ENCODE measurements at regions not wholly inside any gene's neighbourhood (a gene's known extent, or its start where the extent isn't known, plus 50 kb on each side); places are given as distances from the start of the nearest gene placed in this dataset.
"Not testable (repeated sequence)": the region's sequence is repeated elsewhere in the genome, so short reads cannot be mapped to it uniquely, and the experiment has no call there.

DNA sequence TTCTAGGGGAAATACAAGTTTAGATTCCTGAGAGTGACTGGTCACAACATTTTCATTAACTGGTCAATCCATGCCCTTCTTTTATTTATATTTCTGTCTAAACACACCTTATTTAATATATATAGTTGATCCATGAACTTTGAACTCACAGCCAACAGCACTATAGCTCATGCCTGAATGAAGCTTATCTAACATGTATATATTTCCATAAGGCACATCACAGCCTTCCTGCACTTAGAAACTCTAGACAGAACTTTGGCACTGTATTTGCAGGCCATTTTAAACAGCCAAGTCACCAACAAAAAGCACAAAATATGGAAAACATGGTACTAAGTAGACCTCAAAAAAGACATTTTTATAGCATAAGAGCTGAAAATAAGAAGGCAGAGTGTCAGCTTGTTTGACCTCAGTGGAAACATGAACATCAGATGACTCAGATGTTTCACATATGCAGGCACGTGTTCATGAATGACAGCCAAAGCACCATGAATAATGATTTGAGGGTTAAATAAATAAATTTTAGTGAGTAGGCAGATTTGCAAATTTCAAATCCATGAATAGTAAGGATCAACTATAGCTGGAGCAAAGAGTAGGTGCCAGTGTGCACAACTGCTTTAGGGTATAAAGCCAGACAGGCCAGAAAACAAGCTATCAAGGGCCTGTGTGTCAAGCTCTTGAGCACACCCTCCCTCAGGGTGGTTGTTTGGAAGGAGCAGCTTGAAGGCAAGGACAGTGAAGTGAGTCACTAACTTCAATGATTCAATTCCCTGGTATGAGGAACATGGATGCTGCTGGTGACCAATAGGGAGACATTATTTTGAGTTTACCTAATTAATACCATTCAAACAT, 88.9 kb upstream of the NT5E start:
- no peaks in the 10 kb centered on the region for H3K9me3 ChIP-seq (ENCODE audit: control insufficient read depth in 1 of 2, low read length in 2 of 2)
- no peaks in the 10 kb centered on the region for H3K27me3 ChIP-seq (ENCODE audit: control insufficient read depth in 1 of 2, insufficient read depth in 2 of 2, low read length in 2 of 2)
- H3K4me3 ChIP-seq (ENCODE audit: low read depth in 1 of 2, low read length in 2 of 2): no peak overlapping the region
- no peaks in the 10 kb centered on the region for H3K36me3 ChIP-seq (ENCODE audit: control insufficient read depth in 1 of 2, insufficient read depth in 2 of 2, low read length in 2 of 2)
- H3K4me1 ChIP-seq (ENCODE audit: control insufficient read depth in 1 of 2, insufficient read depth in 2 of 2, low read length in 2 of 2): peaks cover 5 to 7% of the 10 kb centered on the region in 2 donors
- H3K27ac ChIP-seq (ENCODE audit: low read depth, low read length): no peak overlapping the region
- no peak overlapping the region for H3K9ac ChIP-seq (ENCODE audit: low read depth in 1 of 2, low read length in 2 of 2)

DNA sequence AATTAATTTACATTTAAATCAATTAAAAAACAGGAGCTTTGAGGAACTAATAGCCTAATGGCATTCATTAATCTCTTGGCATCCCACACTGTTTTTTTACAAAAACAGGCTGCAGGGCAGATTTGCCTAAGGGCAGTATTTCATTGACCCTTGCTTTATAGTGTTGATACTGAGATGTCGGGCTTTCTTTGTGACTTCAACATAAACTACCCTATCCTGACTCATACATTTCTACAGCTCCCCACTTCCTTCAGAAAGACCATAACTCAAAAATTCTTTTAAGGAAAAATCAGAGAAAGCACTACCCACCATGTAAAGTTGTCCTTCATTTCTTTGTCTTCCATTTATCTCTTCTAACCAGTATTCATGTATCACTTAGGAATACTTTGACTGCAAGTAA, 92.2 kb upstream of the NT5E start:
- H3K4me1 ChIP-seq (ENCODE audit: control insufficient read depth in 1 of 2, insufficient read depth in 2 of 2, low read length in 2 of 2): peaks cover 5 to 7% of the 10 kb centered on the region in 2 donors
- no peaks in the 10 kb centered on the region for H3K9me3 ChIP-seq (ENCODE audit: control insufficient read depth in 1 of 2, low read length in 2 of 2)
- no peaks in the 10 kb centered on the region for H3K36me3 ChIP-seq (ENCODE audit: control insufficient read depth in 1 of 2, insufficient read depth in 2 of 2, low read length in 2 of 2)
- H3K9ac ChIP-seq (ENCODE audit: low read depth in 1 of 2, low read length in 2 of 2): no peak overlapping the region
- no peaks in the 10 kb centered on the region for H3K27me3 ChIP-seq (ENCODE audit: control insufficient read depth in 1 of 2, insufficient read depth in 2 of 2, low read length in 2 of 2)
- no peak overlapping the region for H3K27ac ChIP-seq (ENCODE audit: low read depth, low read length)
- no peak overlapping the region for H3K4me3 ChIP-seq (ENCODE audit: low read depth in 1 of 2, low read length in 2 of 2)

DNA sequence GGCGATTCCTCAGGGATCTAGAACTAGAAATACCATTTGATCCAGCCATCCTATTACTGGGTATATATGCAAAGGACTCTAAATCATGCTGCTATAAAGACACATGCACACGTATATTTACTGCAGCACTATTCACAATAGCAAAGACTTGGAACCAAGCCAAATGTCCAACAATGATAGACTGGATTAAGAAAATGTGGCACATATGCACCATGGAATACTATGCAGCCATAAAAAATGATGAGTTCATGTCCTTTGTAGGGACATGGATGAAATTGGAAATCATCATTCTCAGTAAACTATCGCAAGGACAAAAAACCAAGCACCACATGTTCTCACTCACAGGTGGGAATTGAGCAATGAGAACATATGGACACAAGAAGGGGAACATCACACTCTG, 93.1 kb upstream of the NT5E start:
- not testable (repeated sequence) for H3K27me3 ChIP-seq (ENCODE audit: control insufficient read depth in 1 of 2, insufficient read depth in 2 of 2, low read length in 2 of 2); H3K4me3 ChIP-seq (ENCODE audit: low read depth in 1 of 2, low read length in 2 of 2); H3K9ac ChIP-seq (ENCODE audit: low read depth in 1 of 2, low read length in 2 of 2); H3K27ac ChIP-seq (ENCODE audit: low read depth, low read length); H3K4me1 ChIP-seq (ENCODE audit: control insufficient read depth in 1 of 2, insufficient read depth in 2 of 2, low read length in 2 of 2); H3K36me3 ChIP-seq (ENCODE audit: control insufficient read depth in 1 of 2, insufficient read depth in 2 of 2, low read length in 2 of 2); H3K9me3 ChIP-seq (ENCODE audit: control insufficient read depth in 1 of 2, low read length in 2 of 2)

DNA sequence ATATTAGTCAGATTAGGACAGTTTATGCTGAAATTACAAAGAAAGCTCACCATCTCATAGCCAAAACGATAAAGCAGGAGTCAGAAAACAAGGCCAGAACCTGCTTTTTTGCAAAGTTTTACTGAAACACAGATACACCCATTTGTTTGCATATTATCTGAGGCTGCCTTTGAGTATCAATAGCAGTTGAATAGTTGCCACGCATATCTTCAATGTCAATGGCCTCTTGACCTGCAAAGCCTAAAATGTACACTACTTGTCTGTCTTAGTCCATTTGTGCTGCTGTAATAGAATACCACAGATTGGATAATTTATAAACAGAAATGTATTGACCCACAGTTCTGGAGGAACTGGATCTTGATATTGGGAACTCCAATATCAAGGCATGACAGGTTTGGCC, 94.1 kb upstream of the NT5E start:
- peaks cover 0 to 4% of the 10 kb centered on the region in 2 donors for H3K4me1 ChIP-seq (ENCODE audit: control insufficient read depth in 1 of 2, insufficient read depth in 2 of 2, low read length in 2 of 2)
- no peaks in the 10 kb centered on the region for H3K36me3 ChIP-seq (ENCODE audit: control insufficient read depth in 1 of 2, insufficient read depth in 2 of 2, low read length in 2 of 2)
- H3K9me3 ChIP-seq (ENCODE audit: control insufficient read depth in 1 of 2, low read length in 2 of 2): no peaks in the 10 kb centered on the region
- H3K27ac ChIP-seq (ENCODE audit: low read depth, low read length): no peak overlapping the region
- no peak overlapping the region for H3K9ac ChIP-seq (ENCODE audit: low read depth in 1 of 2, low read length in 2 of 2)
- H3K4me3 ChIP-seq (ENCODE audit: low read depth in 1 of 2, low read length in 2 of 2): no peak overlapping the region
- no peaks in the 10 kb centered on the region for H3K27me3 ChIP-seq (ENCODE audit: control insufficient read depth in 1 of 2, insufficient read depth in 2 of 2, low read length in 2 of 2)

DNA sequence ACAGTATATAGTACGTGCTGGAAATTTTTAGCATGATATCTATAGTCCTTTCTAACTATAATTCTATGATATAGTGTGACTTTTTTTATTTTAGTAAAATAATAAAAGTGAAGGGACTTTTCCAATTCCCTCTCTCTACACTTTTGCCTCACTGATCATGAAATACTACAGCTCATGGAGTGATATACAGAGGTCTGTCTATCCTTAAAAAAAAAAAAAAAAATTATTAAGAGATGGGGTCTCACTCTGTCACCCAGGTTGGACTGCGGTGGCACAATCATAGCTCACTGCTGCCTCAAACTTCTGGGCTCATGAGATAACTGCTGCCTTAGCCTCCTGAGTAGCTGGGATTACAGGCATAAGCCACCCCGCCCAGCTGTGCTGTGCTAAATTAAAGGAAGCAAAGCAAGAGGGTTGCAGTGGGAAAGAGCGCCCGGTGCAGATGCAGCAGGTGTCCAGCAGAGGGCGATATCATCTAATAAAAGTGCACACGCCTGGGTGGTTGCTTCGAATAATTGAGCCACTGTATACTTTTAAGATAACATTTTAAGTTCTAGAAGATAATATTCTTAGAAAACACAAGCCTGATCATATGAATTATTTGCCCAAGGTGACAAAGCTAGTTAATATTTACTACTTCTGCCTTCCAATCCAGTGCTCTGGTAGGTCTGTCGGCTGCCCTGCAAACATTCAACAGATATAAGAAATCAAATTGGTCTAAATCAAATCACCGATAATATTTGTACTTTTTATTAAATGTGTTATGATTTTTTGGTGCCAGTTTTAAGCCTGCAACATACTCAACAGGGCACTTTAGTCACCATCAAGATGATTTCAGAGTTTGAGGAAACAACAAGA, 94.9 kb upstream of the NT5E start:
- Histone ChIP-seq H3K4me3 (ENCODE audit: low read depth in 1 of 2, low read length in 2 of 2) (no peak overlapping the region), H3K27me3 (ENCODE audit: control insufficient read depth in 1 of 2, insufficient read depth in 2 of 2, low read length in 2 of 2) (no peaks in the 10 kb centered on the region), H3K27ac (ENCODE audit: low read depth, low read length) (no peak overlapping the region), H3K36me3 (ENCODE audit: control insufficient read depth in 1 of 2, insufficient read depth in 2 of 2, low read length in 2 of 2) (no peaks in the 10 kb centered on the region), H3K4me1 (ENCODE audit: control insufficient read depth in 1 of 2, insufficient read depth in 2 of 2, low read length in 2 of 2) (no peaks in the 10 kb centered on the region), H3K9me3 (ENCODE audit: control insufficient read depth in 1 of 2, low read length in 2 of 2) (no peaks in the 10 kb centered on the region), H3K9ac (ENCODE audit: low read depth in 1 of 2, low read length in 2 of 2) (no peak overlapping the region)

DNA sequence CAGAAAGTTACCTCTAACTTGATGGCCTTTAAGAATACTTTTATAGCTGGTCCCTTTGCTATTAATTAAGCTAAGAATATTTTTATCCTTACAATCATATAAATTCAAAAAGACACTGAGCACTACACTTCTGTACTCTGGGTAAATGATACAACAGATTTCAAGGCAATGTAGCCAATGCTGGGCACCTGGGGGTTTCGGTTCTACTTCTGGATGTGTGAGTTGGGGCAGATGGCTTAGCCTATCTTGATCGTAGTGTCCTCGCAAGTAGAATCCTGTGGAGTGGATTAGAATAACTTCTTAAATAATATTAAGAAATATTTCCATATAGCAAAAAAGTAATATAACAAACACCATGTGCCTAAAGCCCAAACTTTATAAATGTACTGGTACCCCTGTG, 96.9 kb upstream of the NT5E start:
- H3K4me3 ChIP-seq (ENCODE audit: low read depth in 1 of 2, low read length in 2 of 2): no peak overlapping the region
- H3K9me3 ChIP-seq (ENCODE audit: control insufficient read depth in 1 of 2, low read length in 2 of 2): no peaks in the 10 kb centered on the region
- H3K27ac ChIP-seq (ENCODE audit: low read depth, low read length): no peak overlapping the region

DNA sequence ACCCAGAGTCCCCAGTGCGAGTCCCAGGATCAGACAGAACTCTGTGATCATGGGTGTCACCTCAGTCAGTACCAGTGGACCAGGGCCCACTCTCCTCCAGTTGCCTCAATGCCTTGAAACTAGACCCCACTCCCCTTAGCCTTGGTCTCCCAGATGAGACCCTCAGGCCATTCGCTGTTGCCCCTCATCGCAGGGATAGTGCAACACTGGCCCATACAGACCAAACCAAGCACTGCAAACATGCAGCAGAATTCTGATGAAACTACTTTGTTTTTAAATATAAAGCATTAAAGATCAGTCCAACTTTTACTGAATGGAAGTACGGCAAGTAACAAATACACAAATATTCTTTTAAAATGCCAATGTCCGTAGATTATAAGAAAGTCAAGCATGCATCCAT, 101.2 kb upstream of the NT5E start:
- H3K4me1 ChIP-seq (ENCODE audit: control insufficient read depth in 1 of 2, insufficient read depth in 2 of 2, low read length in 2 of 2): no peaks in the 10 kb centered on the region
- H3K36me3 ChIP-seq (ENCODE audit: control insufficient read depth in 1 of 2, insufficient read depth in 2 of 2, low read length in 2 of 2): no peaks in the 10 kb centered on the region
- H3K4me3 ChIP-seq (ENCODE audit: low read depth in 1 of 2, low read length in 2 of 2): no peak overlapping the region
- H3K9ac ChIP-seq (ENCODE audit: low read depth in 1 of 2, low read length in 2 of 2): no peak overlapping the region
- no peaks in the 10 kb centered on the region for H3K9me3 ChIP-seq (ENCODE audit: control insufficient read depth in 1 of 2, low read length in 2 of 2)
- no peak overlapping the region for H3K27ac ChIP-seq (ENCODE audit: low read depth, low read length)
- H3K27me3 ChIP-seq (ENCODE audit: control insufficient read depth in 1 of 2, insufficient read depth in 2 of 2, low read length in 2 of 2): no peaks in the 10 kb centered on the region

More for the DNA sequence above, 96.9 kb upstream of the NT5E start:
- Histone ChIP-seq H3K9ac (ENCODE audit: low read depth in 1 of 2, low read length in 2 of 2) (no peak overlapping the region), H3K36me3 (ENCODE audit: control insufficient read depth in 1 of 2, insufficient read depth in 2 of 2, low read length in 2 of 2) (no peaks in the 10 kb centered on the region), H3K27me3 (ENCODE audit: control insufficient read depth in 1 of 2, insufficient read depth in 2 of 2, low read length in 2 of 2) (no peaks in the 10 kb centered on the region), H3K4me1 (ENCODE audit: control insufficient read depth in 1 of 2, insufficient read depth in 2 of 2, low read length in 2 of 2) (no peaks in the 10 kb centered on the region)

DNA sequence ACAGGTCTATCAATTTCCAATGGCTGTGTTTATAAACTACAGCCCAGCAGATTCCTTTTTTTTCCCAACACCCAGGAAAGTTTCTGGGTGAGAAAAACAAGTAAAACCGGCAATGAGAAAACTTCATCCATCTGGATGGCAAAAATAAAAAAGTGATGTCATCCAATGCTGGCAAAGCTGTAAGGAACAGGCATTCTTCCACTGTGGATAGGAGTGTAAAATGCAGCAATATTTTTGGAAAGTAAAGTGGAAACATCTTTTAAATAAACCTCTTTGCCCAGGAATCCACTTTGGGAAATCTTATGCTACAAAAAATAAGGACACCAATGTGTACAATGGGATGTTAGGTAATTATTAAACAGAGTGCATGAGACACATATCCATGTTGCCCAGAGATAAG, 102.1 kb upstream of the NT5E start:
- Histone ChIP-seq H3K9me3 (ENCODE audit: control insufficient read depth in 1 of 2, low read length in 2 of 2) (no peaks in the 10 kb centered on the region), H3K27ac (ENCODE audit: low read depth, low read length) (no peak overlapping the region), H3K4me3 (ENCODE audit: low read depth in 1 of 2, low read length in 2 of 2) (no peak overlapping the region), H3K4me1 (ENCODE audit: control insufficient read depth in 1 of 2, insufficient read depth in 2 of 2, low read length in 2 of 2) (no peaks in the 10 kb centered on the region), H3K9ac (ENCODE audit: low read depth in 1 of 2, low read length in 2 of 2) (no peak overlapping the region), H3K36me3 (ENCODE audit: control insufficient read depth in 1 of 2, insufficient read depth in 2 of 2, low read length in 2 of 2) (no peaks in the 10 kb centered on the region), H3K27me3 (ENCODE audit: control insufficient read depth in 1 of 2, insufficient read depth in 2 of 2, low read length in 2 of 2) (no peaks in the 10 kb centered on the region)

DNA sequence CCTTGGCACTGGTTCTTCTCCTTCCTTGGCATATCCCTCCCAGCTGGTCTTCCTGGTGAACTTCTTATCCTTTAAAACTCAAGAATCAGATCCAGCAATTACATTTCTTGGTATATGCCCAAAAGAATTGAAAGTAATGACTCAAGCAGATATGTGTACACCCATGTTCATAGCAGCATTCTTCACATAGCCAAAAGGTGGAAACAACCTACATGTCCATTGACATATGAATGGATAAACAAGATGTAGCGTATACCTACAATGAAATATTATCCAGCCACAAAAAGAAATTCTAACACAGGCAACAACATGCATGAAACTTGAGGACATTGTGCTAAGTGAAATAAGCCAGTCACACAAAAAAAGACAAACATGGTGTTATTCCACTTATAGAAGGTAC, 103.7 kb upstream of the NT5E start:
- Histone ChIP-seq H3K27ac (ENCODE audit: low read depth, low read length) (no peak overlapping the region), H3K27me3 (ENCODE audit: control insufficient read depth in 1 of 2, insufficient read depth in 2 of 2, low read length in 2 of 2) (no peaks in the 10 kb centered on the region), H3K4me1 (ENCODE audit: control insufficient read depth in 1 of 2, insufficient read depth in 2 of 2, low read length in 2 of 2) (no peaks in the 10 kb centered on the region), H3K4me3 (ENCODE audit: low read depth in 1 of 2, low read length in 2 of 2) (no peak overlapping the region), H3K36me3 (ENCODE audit: control insufficient read depth in 1 of 2, insufficient read depth in 2 of 2, low read length in 2 of 2) (no peaks in the 10 kb centered on the region), H3K9me3 (ENCODE audit: control insufficient read depth in 1 of 2, low read length in 2 of 2) (no peaks in the 10 kb centered on the region), H3K9ac (ENCODE audit: low read depth in 1 of 2, low read length in 2 of 2) (no peak overlapping the region)

DNA sequence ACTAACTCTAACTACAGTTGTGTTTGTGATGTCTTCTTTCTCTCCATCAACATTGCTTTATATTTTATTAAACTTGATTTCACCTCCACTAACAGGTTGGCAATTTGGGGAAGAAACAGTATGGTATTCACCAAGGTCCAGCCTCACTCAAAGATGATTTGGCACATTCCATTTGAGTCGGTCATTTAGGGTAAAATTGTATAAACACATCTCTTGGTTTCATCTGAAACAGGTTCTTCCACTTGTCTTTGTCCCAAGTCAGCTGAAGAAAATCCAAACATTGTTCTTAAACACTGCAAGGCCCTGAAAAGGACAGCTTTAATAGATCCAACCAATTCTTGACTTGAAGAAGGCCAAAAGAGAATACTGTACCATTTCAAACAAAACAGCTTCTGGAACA, 104.9 kb upstream of the NT5E start:
- Histone ChIP-seq H3K4me3 (ENCODE audit: low read depth in 1 of 2, low read length in 2 of 2) (no peak overlapping the region), H3K27me3 (ENCODE audit: control insufficient read depth in 1 of 2, insufficient read depth in 2 of 2, low read length in 2 of 2) (peaks cover 0 to 2% of the 10 kb centered on the region in 2 donors), H3K9me3 (ENCODE audit: control insufficient read depth in 1 of 2, low read length in 2 of 2) (no peaks in the 10 kb centered on the region), H3K27ac (ENCODE audit: low read depth, low read length) (no peak overlapping the region), H3K4me1 (ENCODE audit: control insufficient read depth in 1 of 2, insufficient read depth in 2 of 2, low read length in 2 of 2) (no peaks in the 10 kb centered on the region), H3K36me3 (ENCODE audit: control insufficient read depth in 1 of 2, insufficient read depth in 2 of 2, low read length in 2 of 2) (no peaks in the 10 kb centered on the region), H3K9ac (ENCODE audit: low read depth in 1 of 2, low read length in 2 of 2) (no peak overlapping the region)

Data from duodenal mucosa (tissue), 2 donors.